Astrocyte (in vitro differentiated cells and primary cell): ENCODE measurements at regions not wholly inside any gene's neighbourhood (a gene's known extent, or its start where the extent isn't known, plus 50 kb on each side); places are given as distances from the start of the nearest gene placed in this dataset.

Source experiments
- DNase-seq: peaks from one replicate; pipeline ENCODE4 v3.0.0-alpha.2; 2010; ENCODE audit warnings: low read depth
- FAIRE-seq: peaks from 2 replicates; lab custom pipeline; 2011; peaks lifted over from hg19 to GRCh38; lab: Jason Lieb, UNC
- H2AFZ ChIP-seq: 2 replicates; pipeline ENCODE4 v1.6.0; 2012; ENCODE audit warnings: low read depth, low read length, inconsistent platforms
- H3K27ac ChIP-seq: 2 replicates; pipeline ENCODE4 v1.5.1; 2011; ENCODE audit warnings: low read depth, low read length, inconsistent platforms
- H3K27me3 ChIP-seq: 2 replicates; pipeline ENCODE4 v1.6.0; 2011; ENCODE audit warnings: low read length, inconsistent platforms; ENCODE audit not compliant: insufficient read depth
- H3K36me3 ChIP-seq: 2 replicates; pipeline ENCODE4 v1.5.1; 2011; ENCODE audit warnings: low read length, inconsistent platforms; ENCODE audit not compliant: insufficient read depth
- H3K4me1 ChIP-seq: 2 replicates; pipeline ENCODE4 v1.5.1; 2011; ENCODE audit warnings: low read length, inconsistent platforms; ENCODE audit not compliant: insufficient read depth
- H3K4me2 ChIP-seq: 2 replicates; pipeline ENCODE4 v1.6.0; 2012; ENCODE audit warnings: low read length, inconsistent platforms
- H3K4me3 ChIP-seq: 2 replicates; pipeline ENCODE4 v1.5.1; 2011; ENCODE audit warnings: low read depth, mild to moderate bottlenecking, low read length, inconsistent platforms; ENCODE audit not compliant: insufficient read depth
- H3K79me2 ChIP-seq: 2 replicates; pipeline ENCODE4 v1.6.0; 2012; ENCODE audit warnings: mild to moderate bottlenecking, low read length, inconsistent platforms; ENCODE audit not compliant: insufficient read depth
- H3K9ac ChIP-seq: 2 replicates; pipeline ENCODE4 v1.6.0; 2012; ENCODE audit warnings: mild to moderate bottlenecking, low read length, inconsistent platforms
- H3K9me3 ChIP-seq: 2 replicates; pipeline ENCODE4 v1.5.1; 2012; ENCODE audit warnings: low read depth, mild to moderate bottlenecking, low read length, inconsistent platforms; ENCODE audit not compliant: insufficient read depth
- H4K20me1 ChIP-seq: 2 replicates; pipeline ENCODE4 v1.6.0; 2012; ENCODE audit warnings: low read length, inconsistent platforms; ENCODE audit not compliant: insufficient read depth
- H3K27ac Mint-ChIP-seq: one replicate; pipeline ENCODE4 v1.8.0; 2021; ENCODE audit warnings: mild to moderate bottlenecking, mixed read lengths; ENCODE audit not compliant: unreplicated experiment
- H3K27me3 Mint-ChIP-seq: one replicate; pipeline ENCODE4 v1.8.0; 2021; ENCODE audit warnings: low read depth, mixed read lengths; ENCODE audit not compliant: unreplicated experiment
- H3K36me3 Mint-ChIP-seq: one replicate; pipeline ENCODE4 v1.8.0; 2021; ENCODE audit warnings: low read depth, mixed read lengths; ENCODE audit not compliant: unreplicated experiment
- H3K4me1 Mint-ChIP-seq: one replicate; pipeline ENCODE4 v1.8.0; 2021; ENCODE audit warnings: low read depth, mixed read lengths; ENCODE audit not compliant: unreplicated experiment
- H3K4me3 Mint-ChIP-seq: one replicate; pipeline ENCODE4 v1.8.0; 2021; ENCODE audit warnings: mild to moderate bottlenecking, moderate library complexity, mixed read lengths; ENCODE audit not compliant: unreplicated experiment
- H3K9me3 Mint-ChIP-seq: one replicate; pipeline ENCODE4 v1.8.0; 2021; ENCODE audit warnings: mild to moderate bottlenecking, mixed read lengths; ENCODE audit not compliant: unreplicated experiment
- EZH2 ChIP-seq: IDR thresholded peaks from 2 replicates; pipeline ENCODE4 v1.6.1; 2012; ENCODE audit warnings: mild to moderate bottlenecking, low read length, inconsistent platforms; ENCODE audit not compliant: insufficient read depth
- TF ChIP-seq, protein P1 (sequence below): IDR thresholded peaks from 2 replicates; pipeline ENCODE4 v1.5.1; 2011; ENCODE audit warnings: low read depth, mild to moderate bottlenecking, inconsistent platforms, low read length, moderate library complexity; ENCODE audit not compliant: insufficient read depth

DNA sequence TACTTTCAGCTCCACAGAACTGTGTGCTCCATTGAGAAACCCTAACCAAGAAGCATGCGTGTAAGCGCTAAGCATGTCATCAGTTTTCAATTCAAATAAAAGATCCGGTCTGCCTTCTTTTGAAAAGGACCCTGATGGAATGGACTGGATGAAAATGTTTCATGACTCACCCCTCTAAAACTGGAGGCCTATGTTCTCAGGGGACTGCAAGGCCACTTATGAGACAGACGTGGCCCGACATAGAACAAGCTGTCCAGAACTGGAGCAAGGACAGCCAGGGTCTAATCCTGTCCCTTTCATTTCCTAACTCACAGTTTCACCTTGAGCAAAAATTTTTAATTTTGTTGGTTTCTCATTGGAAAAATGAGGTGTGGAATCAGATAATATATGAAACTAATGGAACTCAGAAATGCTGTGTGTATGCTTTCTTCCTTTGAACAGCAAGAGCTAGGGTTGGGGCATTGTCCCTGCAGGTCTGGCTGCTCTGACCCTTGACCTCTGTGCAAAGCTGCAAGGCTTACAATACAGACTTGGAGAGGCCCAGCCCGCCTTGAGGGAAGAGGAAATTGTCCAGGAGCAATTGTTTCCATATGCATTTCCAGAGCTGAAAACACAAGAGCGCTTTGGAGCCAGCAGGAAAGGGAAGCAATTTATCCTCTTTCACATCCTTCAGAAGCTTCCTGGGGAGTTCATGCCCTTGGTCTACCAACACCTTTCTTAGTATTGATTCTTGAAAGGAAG is 553.4 kb upstream of the KLF12 start:
- Mint-ChIP-seq H3K4me1 (peaks cover 4% of the 10 kb centered on the region), H3K27me3 (no peaks in the 10 kb centered on the region), H3K4me3 (no peak overlapping the region), H3K27ac (no peak overlapping the region), H3K9me3 (peaks cover 2% of the 10 kb centered on the region), H3K36me3 (no peaks in the 10 kb centered on the region)
- H3K36me3 ChIP-seq: no peaks in the 10 kb centered on the region
- DNase-seq: no peak
- no peaks in the 10 kb centered on the region for H3K79me2 ChIP-seq
- no peak overlapping the region for H3K9ac ChIP-seq
- no peaks in the 10 kb centered on the region for H4K20me1 ChIP-seq
- H3K9me3 ChIP-seq: peaks cover 3% of the 10 kb centered on the region
- H3K4me3 ChIP-seq: no peak overlapping the region
- H3K4me1 ChIP-seq: no peaks in the 10 kb centered on the region
- H3K27me3 ChIP-seq: no peaks in the 10 kb centered on the region
- no peak overlapping the region for H2AFZ ChIP-seq
- no peak overlapping the region for H3K27ac ChIP-seq
- no peak for TF ChIP-seq EZH2
- TF ChIP-seq, protein P1, sequence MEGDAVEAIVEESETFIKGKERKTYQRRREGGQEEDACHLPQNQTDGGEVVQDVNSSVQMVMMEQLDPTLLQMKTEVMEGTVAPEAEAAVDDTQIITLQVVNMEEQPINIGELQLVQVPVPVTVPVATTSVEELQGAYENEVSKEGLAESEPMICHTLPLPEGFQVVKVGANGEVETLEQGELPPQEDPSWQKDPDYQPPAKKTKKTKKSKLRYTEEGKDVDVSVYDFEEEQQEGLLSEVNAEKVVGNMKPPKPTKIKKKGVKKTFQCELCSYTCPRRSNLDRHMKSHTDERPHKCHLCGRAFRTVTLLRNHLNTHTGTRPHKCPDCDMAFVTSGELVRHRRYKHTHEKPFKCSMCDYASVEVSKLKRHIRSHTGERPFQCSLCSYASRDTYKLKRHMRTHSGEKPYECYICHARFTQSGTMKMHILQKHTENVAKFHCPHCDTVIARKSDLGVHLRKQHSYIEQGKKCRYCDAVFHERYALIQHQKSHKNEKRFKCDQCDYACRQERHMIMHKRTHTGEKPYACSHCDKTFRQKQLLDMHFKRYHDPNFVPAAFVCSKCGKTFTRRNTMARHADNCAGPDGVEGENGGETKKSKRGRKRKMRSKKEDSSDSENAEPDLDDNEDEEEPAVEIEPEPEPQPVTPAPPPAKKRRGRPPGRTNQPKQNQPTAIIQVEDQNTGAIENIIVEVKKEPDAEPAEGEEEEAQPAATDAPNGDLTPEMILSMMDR: no peak
- no peak for FAIRE-seq
- no peak overlapping the region for H3K4me2 ChIP-seq

DNA sequence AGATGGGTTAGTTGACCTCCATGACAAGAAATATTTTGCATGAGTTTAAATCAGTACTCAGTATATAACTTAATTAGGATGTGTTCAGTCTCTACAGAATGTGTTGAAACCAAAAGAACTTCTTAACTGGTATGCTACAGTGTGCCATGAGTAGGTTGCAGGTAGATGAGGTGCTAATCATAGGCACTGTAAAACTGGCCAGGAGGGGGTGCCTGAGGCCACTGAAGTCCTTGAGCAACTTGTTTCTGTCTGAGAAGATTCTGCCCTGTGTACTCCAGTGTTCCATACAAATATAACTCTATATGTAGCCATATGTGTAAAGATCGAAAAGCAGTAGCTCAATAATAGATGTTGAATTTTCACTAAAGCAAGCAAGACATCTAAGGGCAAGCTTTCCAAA is 549.2 kb upstream of the KLF12 start:
- Histone ChIP-seq H3K4me1 (no peaks in the 10 kb centered on the region), H3K36me3 (no peaks in the 10 kb centered on the region), H3K27ac (no peak overlapping the region), H2AFZ (no peak overlapping the region), H3K79me2 (no peaks in the 10 kb centered on the region), H3K27me3 (no peaks in the 10 kb centered on the region), H3K4me3 (no peak overlapping the region), H3K9me3 (peaks cover 3% of the 10 kb centered on the region), H4K20me1 (no peaks in the 10 kb centered on the region), H3K9ac (no peak overlapping the region), H3K4me2 (no peak overlapping the region)
- H3K27me3 Mint-ChIP-seq: no peaks in the 10 kb centered on the region
- DNase-seq (no peak), FAIRE-seq (no peak)
- TF ChIP-seq, protein P1: no peak
- TF ChIP-seq EZH2: no peak
- no peak overlapping the region for H3K27ac Mint-ChIP-seq
- no peak overlapping the region for H3K4me3 Mint-ChIP-seq
- H3K4me1 Mint-ChIP-seq: peaks cover 2% of the 10 kb centered on the region
- no peaks in the 10 kb centered on the region for H3K36me3 Mint-ChIP-seq
- peaks cover 2% of the 10 kb centered on the region for H3K9me3 Mint-ChIP-seq

DNA sequence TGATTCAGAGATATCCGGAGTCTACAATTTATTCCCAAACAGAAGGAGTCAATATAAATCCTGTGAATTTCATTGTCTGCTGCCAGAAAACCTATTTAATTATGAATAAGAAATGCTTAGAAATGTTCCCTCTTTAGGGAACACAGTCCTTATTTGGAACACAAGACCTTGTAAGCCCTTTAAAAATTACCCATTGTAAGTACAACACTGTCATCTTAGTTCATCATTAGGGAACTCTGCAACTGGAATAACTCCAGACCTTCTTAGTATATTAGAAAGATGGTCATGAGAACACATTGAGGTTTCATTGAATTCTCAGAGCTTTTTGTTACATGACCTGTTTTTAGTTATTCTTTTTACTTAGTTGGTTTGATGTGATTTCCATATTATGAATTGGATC is 548.5 kb upstream of the KLF12 start:
- no peaks in the 10 kb centered on the region for H3K36me3 Mint-ChIP-seq
- no peak overlapping the region for H3K27ac Mint-ChIP-seq
- no peak for DNase-seq
- H3K4me1 Mint-ChIP-seq: peaks cover 2% of the 10 kb centered on the region
- H3K27me3 Mint-ChIP-seq: no peaks in the 10 kb centered on the region
- Histone ChIP-seq H3K79me2 (no peaks in the 10 kb centered on the region), H3K36me3 (no peaks in the 10 kb centered on the region), H2AFZ (no peak overlapping the region), H3K4me1 (no peaks in the 10 kb centered on the region), H4K20me1 (no peaks in the 10 kb centered on the region), H3K9me3 (peaks cover 3% of the 10 kb centered on the region), H3K9ac (no peak overlapping the region), H3K27me3 (no peaks in the 10 kb centered on the region), H3K27ac (no peak overlapping the region), H3K4me2 (no peak overlapping the region), H3K4me3 (no peak overlapping the region)
- no peak overlapping the region for H3K4me3 Mint-ChIP-seq
- no peak for FAIRE-seq
- no peak for TF ChIP-seq EZH2
- TF ChIP-seq, protein P1: no peak
- peaks cover 2% of the 10 kb centered on the region for H3K9me3 Mint-ChIP-seq
